ENCODE measurements at regions not wholly inside any gene's neighbourhood (a gene's known extent, or its start where the extent isn't known, plus 50 kb on each side); places are given as distances from the start of the nearest gene placed in this dataset.

- TF ChIP-seq CTCF (conservative IDR thresholded peaks at IDR 0.05; ENCODE audit: low read length) (no peak), EZH2phosphoT487 (IDR thresholded peaks at IDR 0.05; ENCODE audit: borderline replicate concordance) (no peak)
These were observed 497.1 kb downstream of the ARHGEF28 start for GRCh38 chr5:74122979-74123590.

All from Loucy (cell line).